ENCODE measurements at regions not wholly inside any gene's neighbourhood (a gene's known extent, or its start where the extent isn't known, plus 50 kb on each side); places are given as distances from the start of the nearest gene placed in this dataset.

- H3K27me3 ChIP-seq, result no peaks in the 10 kb centered on the region
- TF ChIP-seq CTCF (IDR thresholded peaks at IDR 0.05 in 4 of 5, conservative IDR thresholded peaks at IDR 0.05 in 1 of 5), result no peak
- no peak for TF ChIP-seq POLR2A (IDR thresholded peaks at IDR 0.05)
- no peaks in the 10 kb centered on the region for H3K9me3 ChIP-seq
- in situ Hi-C loops (cut with MboI; ENCODE audit: low sequenced_read_pairs in 4 of 4), result no loop called here
- H3K4me1 ChIP-seq, result no peaks in the 10 kb centered on the region
- DNase-seq (no peak), ATAC-seq (no peak)
- no peak overlapping the region for H3K27ac ChIP-seq
- intact Hi-C loops (cut with DNase I; ENCODE audit: low total_unique reads), result no loop called here
- no peak overlapping the region for H3K4me3 ChIP-seq
- H3K36me3 ChIP-seq, result no peaks in the 10 kb centered on the region
Observed at GRCh38 chr10:36354633-36355032, 712.5 kb upstream of the FZD8 start.

GRCh38 chr10:36351159-36351558 lies 709.1 kb upstream of the FZD8 start:
- no peaks in the 10 kb centered on the region for H3K4me1 ChIP-seq
- ATAC-seq (no peak), DNase-seq (no peak)
- no peak overlapping the region for H3K27ac ChIP-seq
- TF ChIP-seq CTCF (IDR thresholded peaks at IDR 0.05 in 4 of 5, conservative IDR thresholded peaks at IDR 0.05 in 1 of 5) (no peak), POLR2A (IDR thresholded peaks at IDR 0.05) (no peak)
- in situ Hi-C loops (cut with MboI; ENCODE audit: low sequenced_read_pairs in 4 of 4) (no loop called here), intact Hi-C loops (cut with DNase I; ENCODE audit: low total_unique reads) (no loop called here)
- H3K36me3 ChIP-seq, result no peaks in the 10 kb centered on the region
- no peak overlapping the region for H3K4me3 ChIP-seq
- no peaks in the 10 kb centered on the region for H3K27me3 ChIP-seq
- no peaks in the 10 kb centered on the region for H3K9me3 ChIP-seq

- in situ Hi-C loops (cut with MboI; ENCODE audit: low sequenced_read_pairs in 4 of 4), result no loop called here
- ATAC-seq, result no peak
- no peak overlapping the region for H3K27ac ChIP-seq
Observed at GRCh38 chr10:36349445-36350078, 707.5 kb upstream of the FZD8 start.

GRCh38 chr10:36345807-36346206 lies 703.7 kb upstream of the FZD8 start:
- no peaks in the 10 kb centered on the region for H3K27me3 ChIP-seq
- TF ChIP-seq POLR2A (IDR thresholded peaks at IDR 0.05) (no peak), CTCF (IDR thresholded peaks at IDR 0.05 in 4 of 5, conservative IDR thresholded peaks at IDR 0.05 in 1 of 5) (no peak)
- H3K36me3 ChIP-seq, result no peaks in the 10 kb centered on the region
- H3K4me3 ChIP-seq, result no peak overlapping the region
- H3K4me1 ChIP-seq, result no peaks in the 10 kb centered on the region
- in situ Hi-C loops (cut with MboI; ENCODE audit: low sequenced_read_pairs in 4 of 4), result no loop called here
- H3K27ac ChIP-seq, result no peak overlapping the region
- no peaks in the 10 kb centered on the region for H3K9me3 ChIP-seq
- ATAC-seq (no peak), DNase-seq (no peak)
- intact Hi-C loops (cut with DNase I; ENCODE audit: low total_unique reads), result no loop called here

More at GRCh38 chr10:36349445-36350078, 707.5 kb upstream of the FZD8 start:
- H3K9me3 ChIP-seq, result no peaks in the 10 kb centered on the region
- DNase-seq, result no peak
- TF ChIP-seq CTCF (IDR thresholded peaks at IDR 0.05 in 4 of 5, conservative IDR thresholded peaks at IDR 0.05 in 1 of 5), result no peak
- no peak for TF ChIP-seq POLR2A (IDR thresholded peaks at IDR 0.05)
- H3K4me3 ChIP-seq, result no peak overlapping the region
- intact Hi-C loops (cut with DNase I; ENCODE audit: low total_unique reads), result no loop called here
- H3K4me1 ChIP-seq, result no peaks in the 10 kb centered on the region
- H3K36me3 ChIP-seq, result no peaks in the 10 kb centered on the region
- H3K27me3 ChIP-seq, result no peaks in the 10 kb centered on the region

- Histone ChIP-seq H3K36me3 (no peaks in the 10 kb centered on the region), H3K27me3 (no peaks in the 10 kb centered on the region), H3K4me3 (no peak overlapping the region), H3K9me3 (no peaks in the 10 kb centered on the region), H3K4me1 (no peaks in the 10 kb centered on the region), H3K27ac (no peak overlapping the region)
- in situ Hi-C loops (cut with MboI; ENCODE audit: low sequenced_read_pairs in 4 of 4) (no loop called here), intact Hi-C loops (cut with DNase I; ENCODE audit: low total_unique reads) (no loop called here)
- no peak for ATAC-seq
- DNase-seq, result no peak
- no peak for TF ChIP-seq POLR2A (IDR thresholded peaks at IDR 0.05)
- TF ChIP-seq CTCF (IDR thresholded peaks at IDR 0.05 in 4 of 5, conservative IDR thresholded peaks at IDR 0.05 in 1 of 5), result no peak
Observed at GRCh38 chr10:36345175-36345533, 703.1 kb upstream of the FZD8 start.

Measured in gastrocnemius medialis (tissue), 4 donors.